DMS79 (cell line): ENCODE measurements at regions not wholly inside any gene's neighbourhood (a gene's known extent, or its start where the extent isn't known, plus 50 kb on each side); places are given as distances from the start of the nearest gene placed in this dataset.

Experiments
- DNase-seq: peaks from one replicate; lab custom pipeline; 2025; lab: John Stamatoyannopoulos, UW

- DNase-seq: no peak
These were observed 676.3 kb upstream of the CCDC54 start for GRCh38 chr3:106700981-106701380.

GRCh38 chr3:106703524-106703923 lies 673.7 kb upstream of the CCDC54 start:
- DNase-seq: no peak

- DNase-seq: no peak
These were observed 669.9 kb upstream of the CCDC54 start for GRCh38 chr3:106707347-106707746.

GRCh38 chr3:106710596-106710995 lies 666.6 kb upstream of the CCDC54 start:
- DNase-seq: no peak

GRCh38 chr3:106711650-106712049 lies 665.6 kb upstream of the CCDC54 start:
- no peak for DNase-seq

- DNase-seq: no peak
These were observed 662.8 kb upstream of the CCDC54 start for GRCh38 chr3:106714400-106714799.

GRCh38 chr3:106715286-106715685 lies 662.0 kb upstream of the CCDC54 start:
- DNase-seq: no peak

- no peak for DNase-seq
These were observed 660.0 kb upstream of the CCDC54 start for GRCh38 chr3:106717178-106717780.

- DNase-seq: no peak
These were observed 658.2 kb upstream of the CCDC54 start for GRCh38 chr3:106719077-106719476.

GRCh38 chr3:106719583-106719982 lies 657.7 kb upstream of the CCDC54 start:
- DNase-seq: no peak

GRCh38 chr3:106720510-106720909 lies 656.7 kb upstream of the CCDC54 start:
- no peak for DNase-seq

GRCh38 chr3:106725566-106725965 lies 651.7 kb upstream of the CCDC54 start:
- no peak for DNase-seq

GRCh38 chr3:106728315-106729098 lies 648.7 kb upstream of the CCDC54 start:
- DNase-seq: no peak

- DNase-seq: no peak
These were observed 647.8 kb upstream of the CCDC54 start for GRCh38 chr3:106729481-106729880.

GRCh38 chr3:106731230-106731629 lies 646.0 kb upstream of the CCDC54 start:
- DNase-seq: no peak

GRCh38 chr3:106734712-106735111 lies 642.5 kb upstream of the CCDC54 start:
- no peak for DNase-seq

GRCh38 chr3:106737265-106737664 lies 640.0 kb upstream of the CCDC54 start:
- no peak for DNase-seq

- DNase-seq: no peak
These were observed 637.1 kb upstream of the CCDC54 start for GRCh38 chr3:106740116-106740515.

GRCh38 chr3:106745344-106746168 lies 631.7 kb upstream of the CCDC54 start:
- DNase-seq: no peak

- DNase-seq: no peak
These were observed 631.0 kb upstream of the CCDC54 start for GRCh38 chr3:106746286-106746685.

- no peak for DNase-seq
These were observed 628.6 kb upstream of the CCDC54 start for GRCh38 chr3:106748472-106749262.

- no peak for DNase-seq
These were observed 627.1 kb upstream of the CCDC54 start for GRCh38 chr3:106750092-106750491.
